Activated CD8-positive, alpha-beta memory T cell treated with anti-CD3 and anti-CD28 coated beads for 36 hours (primary cell): ENCODE measurements at regions not wholly inside any gene's neighbourhood (a gene's known extent, or its start where the extent isn't known, plus 50 kb on each side); places are given as distances from the start of the nearest gene placed in this dataset.

Source experiments
- CTCF ChIA-PET: fragments of 350-600 bp; sonication (Branson Sonifier 250); formaldehyde crosslinking; loops from one replicate; lab custom pipeline; 2021; ENCODE audit warnings: antibody characterized with exemption; lab: Charles Lee
- POLR2A ChIA-PET: fragments of 350-600 bp; sonication (Branson Sonifier 250); formaldehyde crosslinking; loops from one replicate; lab custom pipeline; 2021; ENCODE audit warnings: antibody characterized with exemption; lab: Charles Lee

GRCh38 chr4:108355186-108355901 lies 186.6 kb upstream of the LEF1 start:
- CTCF ChIA-PET, result no interaction called here
- POLR2A ChIA-PET, result no interaction called here

- POLR2A ChIA-PET, result no interaction called here
- CTCF ChIA-PET, result no interaction called here
Measured at GRCh38 chr4:108352664-108353308, 184.1 kb upstream of the LEF1 start.

GRCh38 chr4:108351791-108352190 lies 183.1 kb upstream of the LEF1 start:
- POLR2A ChIA-PET, result no interaction called here
- CTCF ChIA-PET, result no interaction called here

- POLR2A ChIA-PET, result no interaction called here
- CTCF ChIA-PET, result no interaction called here
Measured at GRCh38 chr4:108350332-108350731, 181.6 kb upstream of the LEF1 start.

- CTCF ChIA-PET, result no interaction called here
- POLR2A ChIA-PET, result no interaction called here
Measured at GRCh38 chr4:108346818-108347210, 178.1 kb upstream of the LEF1 start.

- POLR2A ChIA-PET, result no interaction called here
- CTCF ChIA-PET, result no interaction called here
Measured at GRCh38 chr4:108345862-108346817, 177.4 kb upstream of the LEF1 start.

- POLR2A ChIA-PET, result no interaction called here
- CTCF ChIA-PET, result no interaction called here
Measured at GRCh38 chr4:108342325-108342970, 173.7 kb upstream of the LEF1 start.

GRCh38 chr4:108337923-108338322 lies 169.2 kb upstream of the LEF1 start:
- CTCF ChIA-PET, result interaction anchor here (1.1 kb wide), 1 partner anchor 278 kb away, joined by 3 read pairs; no protein-coding TSS in a partner anchor
- POLR2A ChIA-PET, result no interaction called here

- ChIA-PET POLR2A (no interaction called here), CTCF (no interaction called here)
Measured at GRCh38 chr4:108336076-108336475, 167.3 kb upstream of the LEF1 start.

GRCh38 chr4:108335081-108335480 lies 166.3 kb upstream of the LEF1 start:
- POLR2A ChIA-PET, result no interaction called here
- CTCF ChIA-PET, result no interaction called here

GRCh38 chr4:108334031-108334430 lies 165.3 kb upstream of the LEF1 start:
- POLR2A ChIA-PET, result no interaction called here
- CTCF ChIA-PET, result no interaction called here

- POLR2A ChIA-PET, result no interaction called here
- CTCF ChIA-PET, result interaction anchor here (0.7 kb wide), 1 partner anchor 102 kb away, joined by 3 read pairs; no protein-coding TSS in a partner anchor
Measured at GRCh38 chr4:108333353-108333942, 164.7 kb upstream of the LEF1 start.

GRCh38 chr4:108331905-108332632 lies 163.3 kb upstream of the LEF1 start:
- POLR2A ChIA-PET, result no interaction called here
- CTCF ChIA-PET, result no interaction called here

- ChIA-PET POLR2A (no interaction called here), CTCF (no interaction called here)
Measured at GRCh38 chr4:108328383-108328732, 159.6 kb upstream of the LEF1 start.

GRCh38 chr4:108327642-108328382 lies 159.1 kb upstream of the LEF1 start:
- ChIA-PET CTCF (no interaction called here), POLR2A (no interaction called here)

GRCh38 chr4:108325561-108325960 lies 156.8 kb upstream of the LEF1 start:
- POLR2A ChIA-PET, result no interaction called here
- CTCF ChIA-PET, result no interaction called here

- POLR2A ChIA-PET, result no interaction called here
- CTCF ChIA-PET, result interaction anchor here (0.6 kb wide), 1 partner anchor 220 kb away, joined by 3 read pairs; no protein-coding TSS in a partner anchor
Measured at GRCh38 chr4:108324450-108324849, 155.7 kb upstream of the LEF1 start.

GRCh38 chr4:108322497-108322896 lies 153.8 kb upstream of the LEF1 start:
- POLR2A ChIA-PET, result no interaction called here
- CTCF ChIA-PET, result interaction anchor here (1.4 kb wide), 1 partner anchor 250 kb away, joined by 3 read pairs; no protein-coding TSS in a partner anchor
